ENCODE measurements at regions not wholly inside any gene's neighbourhood (a gene's known extent, or its start where the extent isn't known, plus 50 kb on each side); places are given as distances from the start of the nearest gene placed in this dataset.

GRCh38 chr13:73715911-73716510, 418.2 kb downstream of the KLF12 start:
- TF ChIP-seq GTF2I (CRISPR knock-in tag; conservative IDR thresholded peaks at IDR 0.05) (no peak), TCF7 (CRISPR knock-in tag; IDR thresholded peaks at IDR 0.05; ENCODE audit: low read depth) (no peak), USF1 (CRISPR knock-in tag; IDR thresholded peaks at IDR 0.05) (no peak), PRDM15 (CRISPR knock-in tag; IDR thresholded peaks at IDR 0.05) (no peak), SOX15 (CRISPR knock-in tag; IDR thresholded peaks at IDR 0.05) (no peak), AR (CRISPR knock-in tag; IDR thresholded peaks at IDR 0.05) (no peak), EMX1 (CRISPR knock-in tag; IDR thresholded peaks at IDR 0.05) (no peak), MLX (CRISPR knock-in tag; IDR thresholded peaks at IDR 0.05) (no peak), TEAD4 (CRISPR knock-in tag; IDR thresholded peaks at IDR 0.05) (no peak), ATF1 (CRISPR knock-in tag; IDR thresholded peaks at IDR 0.05) (no peak), ZNF281 (CRISPR knock-in tag; IDR thresholded peaks at IDR 0.05) (no peak), FOXJ3 (CRISPR knock-in tag; IDR thresholded peaks at IDR 0.05; ENCODE audit: borderline replicate concordance) (no peak), CREB1 (CRISPR knock-in tag; IDR thresholded peaks at IDR 0.05) (no peak), ATF3 (CRISPR knock-in tag; conservative IDR thresholded peaks at IDR 0.05) (no peak), ZNF219 (CRISPR knock-in tag; IDR thresholded peaks at IDR 0.05; ENCODE audit: borderline replicate concordance) (no peak), NR1H2 (CRISPR knock-in tag; IDR thresholded peaks at IDR 0.05) (no peak)
- Mint-ChIP-seq H3K36me3 (peaks cover 5% of the 10 kb centered on the region; the same call in 1 of the 2 replicates), H3K4me3 (no peak overlapping the region), H3K27ac (no peak overlapping the region), H3K9me3 (peaks cover 6% of the 10 kb centered on the region; the same call in 1 of the 2 replicates), H3K27me3 (ENCODE audit: low read depth) (no peaks in the 10 kb centered on the region), H3K4me1 (peaks cover 47% of the 10 kb centered on the region)
- POLR2A ChIA-PET = no interaction called here
- CTCF ChIA-PET = no interaction called here
- ATAC-seq (no peak), DNase-seq (ENCODE audit: low spot score) (no peak)

Data from WTC11 (cell line).